ENCODE measurements at regions not wholly inside any gene's neighbourhood (a gene's known extent, or its start where the extent isn't known, plus 50 kb on each side); places are given as distances from the start of the nearest gene placed in this dataset.
"Not testable (repeated sequence)": the region's sequence is repeated elsewhere in the genome, so short reads cannot be mapped to it uniquely, and the experiment has no call there.

- DNase-seq, result no peak
These were observed 220.3 kb downstream of the SEC23IP start for GRCh38 chr10:120112809-120113208.

GRCh38 chr10:120115959-120116358 lies 223.4 kb downstream of the SEC23IP start:
- no peak for DNase-seq

- DNase-seq, result no peak
These were observed 229.2 kb downstream of the SEC23IP start for GRCh38 chr10:120121768-120122167.

GRCh38 chr10:120131183-120131582 lies 238.7 kb downstream of the SEC23IP start:
- no peak for DNase-seq

- DNase-seq, result no peak
These were observed 240.3 kb downstream of the SEC23IP start for GRCh38 chr10:120132811-120133210.

- DNase-seq, result no peak
These were observed 246.2 kb downstream of the SEC23IP start for GRCh38 chr10:120138689-120139088.

GRCh38 chr10:120145107-120145506 lies 252.6 kb downstream of the SEC23IP start:
- DNase-seq, result no peak

- no peak for DNase-seq
These were observed 264.2 kb downstream of the SEC23IP start for GRCh38 chr10:120156614-120157274.

- DNase-seq, result no peak
These were observed 268.6 kb downstream of the SEC23IP start for GRCh38 chr10:120161111-120161510.

GRCh38 chr10:120162471-120162870 lies 269.9 kb downstream of the SEC23IP start:
- no peak for DNase-seq

GRCh38 chr10:120172356-120172755 lies 279.8 kb downstream of the SEC23IP start:
- no peak for DNase-seq

- DNase-seq, result no peak
These were observed 282.0 kb downstream of the SEC23IP start for GRCh38 chr10:120174491-120174890.

- no peak for DNase-seq
These were observed 279.7 kb upstream of the PLPP4 start for GRCh38 chr10:120177330-120177729.

- DNase-seq, result no peak
These were observed 276.9 kb upstream of the PLPP4 start for GRCh38 chr10:120180160-120180559.

GRCh38 chr10:120181154-120181553 lies 275.9 kb upstream of the PLPP4 start:
- no peak for DNase-seq

- no peak for DNase-seq
These were observed 274.6 kb upstream of the PLPP4 start for GRCh38 chr10:120182431-120182830.

GRCh38 chr10:120183546-120183945 lies 273.5 kb upstream of the PLPP4 start:
- DNase-seq, result no peak

- no peak for DNase-seq
These were observed 272.3 kb upstream of the PLPP4 start for GRCh38 chr10:120184547-120185337.

GRCh38 chr10:120186506-120186905 lies 270.5 kb upstream of the PLPP4 start:
- no peak for DNase-seq

- DNase-seq, result not testable (repeated sequence)
These were observed 269.9 kb upstream of the PLPP4 start for GRCh38 chr10:120187168-120187567.

- DNase-seq, result no peak
These were observed 268.1 kb upstream of the PLPP4 start for GRCh38 chr10:120188950-120189349.

- DNase-seq, result no peak
These were observed 260.9 kb upstream of the PLPP4 start for GRCh38 chr10:120195984-120196712.

- no peak for DNase-seq
These were observed 252.2 kb upstream of the PLPP4 start for GRCh38 chr10:120204877-120205276.

Measured in T-helper 1 cell (primary cell).